ENCODE measurements at regions not wholly inside any gene's neighbourhood (a gene's known extent, or its start where the extent isn't known, plus 50 kb on each side); places are given as distances from the start of the nearest gene placed in this dataset.

GRCh38 chr5:86894056-86894455 is 276.3 kb downstream of the COX7C start:
- no peaks in the 10 kb centered on the region for H3K36me3 ChIP-seq (ENCODE audit: insufficient read depth, low read length)
- H4K20me1 ChIP-seq (ENCODE audit: insufficient read depth), result no peaks in the 10 kb centered on the region
- H3K27ac ChIP-seq (ENCODE audit: low read length), result no peak overlapping the region
- no peak overlapping the region for H3K9ac ChIP-seq (ENCODE audit: low read length)
- no peaks in the 10 kb centered on the region for H3K79me2 ChIP-seq (replicated peaks; ENCODE audit: insufficient read depth, low read length)
- H3K9me2 ChIP-seq (ENCODE audit: insufficient read depth, low read length), result no peaks in the 10 kb centered on the region
- no peaks in the 10 kb centered on the region for H3F3A ChIP-seq (ENCODE audit: insufficient read depth, low read length, poor library complexity, severe bottlenecking)
- H3K27me3 ChIP-seq (ENCODE audit: insufficient read depth, low read depth, low read length), result no peaks in the 10 kb centered on the region
- H3K4me3 ChIP-seq (ENCODE audit: low read length), result no peak overlapping the region
- no peaks in the 10 kb centered on the region for H3K9me3 ChIP-seq (ENCODE audit: low read length)
- TF ChIP-seq POLR2AphosphoS5 (IDR thresholded peaks at IDR 0.05) (no peak), MXI1 (conservative IDR thresholded peaks at IDR 0.05; ENCODE audit: poor library complexity, severe bottlenecking) (no peak), RAD21 (conservative IDR thresholded peaks at IDR 0.05) (no peak), EZH2 (IDR thresholded peaks at IDR 0.05; ENCODE audit: borderline replicate concordance, insufficient read depth, low read length, poor library complexity, severe bottlenecking) (no peak), EP300 (conservative IDR thresholded peaks at IDR 0.05; ENCODE audit: poor library complexity, severe bottlenecking) (no peak), SMC3 (conservative IDR thresholded peaks at IDR 0.05; ENCODE audit: poor library complexity) (no peak), TAF1 (IDR thresholded peaks at IDR 0.05; ENCODE audit: low read depth) (no peak)
- TF ChIP-seq, protein P1, sequence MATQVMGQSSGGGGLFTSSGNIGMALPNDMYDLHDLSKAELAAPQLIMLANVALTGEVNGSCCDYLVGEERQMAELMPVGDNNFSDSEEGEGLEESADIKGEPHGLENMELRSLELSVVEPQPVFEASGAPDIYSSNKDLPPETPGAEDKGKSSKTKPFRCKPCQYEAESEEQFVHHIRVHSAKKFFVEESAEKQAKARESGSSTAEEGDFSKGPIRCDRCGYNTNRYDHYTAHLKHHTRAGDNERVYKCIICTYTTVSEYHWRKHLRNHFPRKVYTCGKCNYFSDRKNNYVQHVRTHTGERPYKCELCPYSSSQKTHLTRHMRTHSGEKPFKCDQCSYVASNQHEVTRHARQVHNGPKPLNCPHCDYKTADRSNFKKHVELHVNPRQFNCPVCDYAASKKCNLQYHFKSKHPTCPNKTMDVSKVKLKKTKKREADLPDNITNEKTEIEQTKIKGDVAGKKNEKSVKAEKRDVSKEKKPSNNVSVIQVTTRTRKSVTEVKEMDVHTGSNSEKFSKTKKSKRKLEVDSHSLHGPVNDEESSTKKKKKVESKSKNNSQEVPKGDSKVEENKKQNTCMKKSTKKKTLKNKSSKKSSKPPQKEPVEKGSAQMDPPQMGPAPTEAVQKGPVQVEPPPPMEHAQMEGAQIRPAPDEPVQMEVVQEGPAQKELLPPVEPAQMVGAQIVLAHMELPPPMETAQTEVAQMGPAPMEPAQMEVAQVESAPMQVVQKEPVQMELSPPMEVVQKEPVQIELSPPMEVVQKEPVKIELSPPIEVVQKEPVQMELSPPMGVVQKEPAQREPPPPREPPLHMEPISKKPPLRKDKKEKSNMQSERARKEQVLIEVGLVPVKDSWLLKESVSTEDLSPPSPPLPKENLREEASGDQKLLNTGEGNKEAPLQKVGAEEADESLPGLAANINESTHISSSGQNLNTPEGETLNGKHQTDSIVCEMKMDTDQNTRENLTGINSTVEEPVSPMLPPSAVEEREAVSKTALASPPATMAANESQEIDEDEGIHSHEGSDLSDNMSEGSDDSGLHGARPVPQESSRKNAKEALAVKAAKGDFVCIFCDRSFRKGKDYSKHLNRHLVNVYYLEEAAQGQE (IDR thresholded peaks at IDR 0.05; ENCODE audit: borderline replicate concordance), result no peak
- TF ChIP-seq, protein P2, sequence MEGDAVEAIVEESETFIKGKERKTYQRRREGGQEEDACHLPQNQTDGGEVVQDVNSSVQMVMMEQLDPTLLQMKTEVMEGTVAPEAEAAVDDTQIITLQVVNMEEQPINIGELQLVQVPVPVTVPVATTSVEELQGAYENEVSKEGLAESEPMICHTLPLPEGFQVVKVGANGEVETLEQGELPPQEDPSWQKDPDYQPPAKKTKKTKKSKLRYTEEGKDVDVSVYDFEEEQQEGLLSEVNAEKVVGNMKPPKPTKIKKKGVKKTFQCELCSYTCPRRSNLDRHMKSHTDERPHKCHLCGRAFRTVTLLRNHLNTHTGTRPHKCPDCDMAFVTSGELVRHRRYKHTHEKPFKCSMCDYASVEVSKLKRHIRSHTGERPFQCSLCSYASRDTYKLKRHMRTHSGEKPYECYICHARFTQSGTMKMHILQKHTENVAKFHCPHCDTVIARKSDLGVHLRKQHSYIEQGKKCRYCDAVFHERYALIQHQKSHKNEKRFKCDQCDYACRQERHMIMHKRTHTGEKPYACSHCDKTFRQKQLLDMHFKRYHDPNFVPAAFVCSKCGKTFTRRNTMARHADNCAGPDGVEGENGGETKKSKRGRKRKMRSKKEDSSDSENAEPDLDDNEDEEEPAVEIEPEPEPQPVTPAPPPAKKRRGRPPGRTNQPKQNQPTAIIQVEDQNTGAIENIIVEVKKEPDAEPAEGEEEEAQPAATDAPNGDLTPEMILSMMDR (IDR thresholded peaks at IDR 0.05; ENCODE audit: poor library complexity, severe bottlenecking), result no peak
- no peak overlapping the region for H2AFZ ChIP-seq (ENCODE audit: low read depth, low read length)
- H3K4me2 ChIP-seq (ENCODE audit: low read length), result no peak overlapping the region

DNA sequence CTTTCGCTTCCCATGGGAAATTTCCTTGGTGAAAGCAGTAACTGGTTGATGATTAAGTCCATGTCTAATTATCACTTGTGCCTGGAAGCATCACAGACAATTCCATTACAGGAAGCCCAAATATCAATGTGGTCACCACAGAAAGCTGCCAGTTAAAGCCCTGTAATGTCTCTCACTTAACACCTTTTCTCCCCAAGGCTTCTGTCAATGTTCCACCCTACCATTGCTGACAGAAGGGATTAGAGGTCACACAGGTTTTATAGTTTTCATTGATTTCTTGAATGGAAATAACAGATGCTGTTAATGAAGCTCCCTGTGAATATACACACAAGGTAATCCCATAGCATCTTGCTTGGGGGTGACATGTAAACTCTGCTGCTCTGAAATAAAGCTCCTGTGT is 279.2 kb downstream of the COX7C start:
- no peaks in the 10 kb centered on the region for H3K9me2 ChIP-seq (ENCODE audit: insufficient read depth, low read length)
- no peak overlapping the region for H3K27ac ChIP-seq (ENCODE audit: low read length)
- no peak overlapping the region for H2AFZ ChIP-seq (ENCODE audit: low read depth, low read length)
- H4K20me1 ChIP-seq (ENCODE audit: insufficient read depth), result no peaks in the 10 kb centered on the region
- H3K79me2 ChIP-seq (replicated peaks; ENCODE audit: insufficient read depth, low read length), result no peaks in the 10 kb centered on the region
- no peaks in the 10 kb centered on the region for H3K9me3 ChIP-seq (ENCODE audit: low read length)
- H3K36me3 ChIP-seq (ENCODE audit: insufficient read depth, low read length), result no peaks in the 10 kb centered on the region
- no peak overlapping the region for H3K4me2 ChIP-seq (ENCODE audit: low read length)
- H3K9ac ChIP-seq (ENCODE audit: low read length), result no peak overlapping the region
- H3K4me3 ChIP-seq (ENCODE audit: low read length), result no peak overlapping the region
- no peaks in the 10 kb centered on the region for H3K27me3 ChIP-seq (ENCODE audit: insufficient read depth, low read depth, low read length)
- H3F3A ChIP-seq (ENCODE audit: insufficient read depth, low read length, poor library complexity, severe bottlenecking), result no peaks in the 10 kb centered on the region
- no peak for TF ChIP-seq POLR2AphosphoS5 (IDR thresholded peaks at IDR 0.05)
- no peak for TF ChIP-seq MXI1 (conservative IDR thresholded peaks at IDR 0.05; ENCODE audit: poor library complexity, severe bottlenecking)

Measured in neural cell (in vitro differentiated cells).